ENCODE measurements at regions not wholly inside any gene's neighbourhood (a gene's known extent, or its start where the extent isn't known, plus 50 kb on each side); places are given as distances from the start of the nearest gene placed in this dataset.

- Histone ChIP-seq H3K27ac (ENCODE audit: insufficient read depth, low read length) (no peak overlapping the region), H3K4me1 (ENCODE audit: control insufficient read depth, extremely low read depth, insufficient read depth, low read length) (no peaks in the 10 kb centered on the region), H3K9ac (ENCODE audit: insufficient read depth, low read length) (no peak overlapping the region), H3K79me2 (ENCODE audit: control insufficient read depth, insufficient read depth, low read length) (no peaks in the 10 kb centered on the region), H2AFZ (ENCODE audit: low read length) (no peak overlapping the region), H3K4me2 (ENCODE audit: extremely low read depth, insufficient read depth, low read length) (no peak overlapping the region), H3K9me3 (ENCODE audit: control insufficient read depth, insufficient read depth, low read depth, low read length) (no peaks in the 10 kb centered on the region), H4K20me1 (ENCODE audit: control insufficient read depth, extremely low read depth, insufficient read depth, low read length) (no peaks in the 10 kb centered on the region), H3K36me3 (ENCODE audit: control insufficient read depth, insufficient read depth, low read length) (no peaks in the 10 kb centered on the region), H3K27me3 (ENCODE audit: control insufficient read depth, insufficient read depth, low read length) (no peaks in the 10 kb centered on the region), H3K4me3 (replicated peaks in 1 of 4; ENCODE audit: control extremely low read depth in 1 of 4, insufficient read depth in 1 of 4, low read depth in 3 of 4, low read length in 4 of 4) (no peak overlapping the region)
- TF ChIP-seq, protein P1, sequence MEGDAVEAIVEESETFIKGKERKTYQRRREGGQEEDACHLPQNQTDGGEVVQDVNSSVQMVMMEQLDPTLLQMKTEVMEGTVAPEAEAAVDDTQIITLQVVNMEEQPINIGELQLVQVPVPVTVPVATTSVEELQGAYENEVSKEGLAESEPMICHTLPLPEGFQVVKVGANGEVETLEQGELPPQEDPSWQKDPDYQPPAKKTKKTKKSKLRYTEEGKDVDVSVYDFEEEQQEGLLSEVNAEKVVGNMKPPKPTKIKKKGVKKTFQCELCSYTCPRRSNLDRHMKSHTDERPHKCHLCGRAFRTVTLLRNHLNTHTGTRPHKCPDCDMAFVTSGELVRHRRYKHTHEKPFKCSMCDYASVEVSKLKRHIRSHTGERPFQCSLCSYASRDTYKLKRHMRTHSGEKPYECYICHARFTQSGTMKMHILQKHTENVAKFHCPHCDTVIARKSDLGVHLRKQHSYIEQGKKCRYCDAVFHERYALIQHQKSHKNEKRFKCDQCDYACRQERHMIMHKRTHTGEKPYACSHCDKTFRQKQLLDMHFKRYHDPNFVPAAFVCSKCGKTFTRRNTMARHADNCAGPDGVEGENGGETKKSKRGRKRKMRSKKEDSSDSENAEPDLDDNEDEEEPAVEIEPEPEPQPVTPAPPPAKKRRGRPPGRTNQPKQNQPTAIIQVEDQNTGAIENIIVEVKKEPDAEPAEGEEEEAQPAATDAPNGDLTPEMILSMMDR (conservative IDR thresholded peaks at IDR 0.05 in 1 of 2, IDR thresholded peaks at IDR 0.05 in 1 of 2; ENCODE audit: low read depth in 1 of 2, low read length in 2 of 2): no peak
- no peak for DNase-seq (ENCODE audit: low read depth in 2 of 2)
Observed at GRCh38 chr1:204001166-204001901, 71.6 kb upstream of the SOX13 start.

GRCh38 chr1:204002614-204003013 is 70.3 kb upstream of the SOX13 start:
- Histone ChIP-seq H3K79me2 (ENCODE audit: control insufficient read depth, insufficient read depth, low read length) (no peaks in the 10 kb centered on the region), H3K4me2 (ENCODE audit: extremely low read depth, insufficient read depth, low read length) (no peak overlapping the region), H3K27me3 (ENCODE audit: control insufficient read depth, insufficient read depth, low read length) (no peaks in the 10 kb centered on the region), H3K9me3 (ENCODE audit: control insufficient read depth, insufficient read depth, low read depth, low read length) (no peaks in the 10 kb centered on the region), H2AFZ (ENCODE audit: low read length) (no peak overlapping the region), H3K4me1 (ENCODE audit: control insufficient read depth, extremely low read depth, insufficient read depth, low read length) (no peaks in the 10 kb centered on the region), H3K27ac (ENCODE audit: insufficient read depth, low read length) (no peak overlapping the region), H3K4me3 (replicated peaks in 1 of 4; ENCODE audit: control extremely low read depth in 1 of 4, insufficient read depth in 1 of 4, low read depth in 3 of 4, low read length in 4 of 4) (no peak overlapping the region), H3K36me3 (ENCODE audit: control insufficient read depth, insufficient read depth, low read length) (no peaks in the 10 kb centered on the region), H3K9ac (ENCODE audit: insufficient read depth, low read length) (no peak overlapping the region), H4K20me1 (ENCODE audit: control insufficient read depth, extremely low read depth, insufficient read depth, low read length) (no peaks in the 10 kb centered on the region)
- no peak for DNase-seq (ENCODE audit: low read depth in 2 of 2)
- TF ChIP-seq EZH2 (IDR thresholded peaks at IDR 0.05; ENCODE audit: low read length, missing control alignments): no peak
- TF ChIP-seq, protein P1 (conservative IDR thresholded peaks at IDR 0.05 in 1 of 2, IDR thresholded peaks at IDR 0.05 in 1 of 2; ENCODE audit: low read depth in 1 of 2, low read length in 2 of 2): no peak

GRCh38 chr1:204003536-204003935 is 69.4 kb upstream of the SOX13 start:
- H3K27me3 ChIP-seq (ENCODE audit: control insufficient read depth, insufficient read depth, low read length): no peaks in the 10 kb centered on the region
- no peak overlapping the region for H2AFZ ChIP-seq (ENCODE audit: low read length)
- H3K4me1 ChIP-seq (ENCODE audit: control insufficient read depth, extremely low read depth, insufficient read depth, low read length): no peaks in the 10 kb centered on the region
- no peak overlapping the region for H3K4me3 ChIP-seq (replicated peaks in 1 of 4; ENCODE audit: control extremely low read depth in 1 of 4, insufficient read depth in 1 of 4, low read depth in 3 of 4, low read length in 4 of 4)
- no peak overlapping the region for H3K27ac ChIP-seq (ENCODE audit: insufficient read depth, low read length)
- H3K79me2 ChIP-seq (ENCODE audit: control insufficient read depth, insufficient read depth, low read length): no peaks in the 10 kb centered on the region
- H3K36me3 ChIP-seq (ENCODE audit: control insufficient read depth, insufficient read depth, low read length): no peaks in the 10 kb centered on the region
- no peak for TF ChIP-seq EZH2 (IDR thresholded peaks at IDR 0.05; ENCODE audit: low read length, missing control alignments)
- TF ChIP-seq, protein P1 (conservative IDR thresholded peaks at IDR 0.05 in 1 of 2, IDR thresholded peaks at IDR 0.05 in 1 of 2; ENCODE audit: low read depth in 1 of 2, low read length in 2 of 2): no peak
- no peaks in the 10 kb centered on the region for H4K20me1 ChIP-seq (ENCODE audit: control insufficient read depth, extremely low read depth, insufficient read depth, low read length)
- no peaks in the 10 kb centered on the region for H3K9me3 ChIP-seq (ENCODE audit: control insufficient read depth, insufficient read depth, low read depth, low read length)
- H3K4me2 ChIP-seq (ENCODE audit: extremely low read depth, insufficient read depth, low read length): no peak overlapping the region
- DNase-seq (ENCODE audit: low read depth in 2 of 2): no peak
- no peak overlapping the region for H3K9ac ChIP-seq (ENCODE audit: insufficient read depth, low read length)

Measured in fibroblast of lung (primary cell).